GM23338 (cell line): ENCODE measurements at regions not wholly inside any gene's neighbourhood (a gene's known extent, or its start where the extent isn't known, plus 50 kb on each side); places are given as distances from the start of the nearest gene placed in this dataset.

Source experiments
- ATAC-seq: fragments of 200-7000 bp; cut with Tn5 transposase; 3 replicates; pipeline ENCODE4 v1.9.1; 2020
- DNase-seq: peaks from one replicate; pipeline ENCODE4 v3.0.0-alpha.2; 2015; ENCODE audit warnings: low spot score
- H2AFZ ChIP-seq: fragments of 200-600 bp; sonication (generic); 2 replicates; pipeline ENCODE4 v1.8.0; 2016; ENCODE audit warnings: antibody characterized with exemption, mild to moderate bottlenecking, moderate library complexity
- H3F3A ChIP-seq: fragments of 200-600 bp; sonication (generic); replicated peaks from 2 replicates; pipeline ENCODE4 v1.8.0; 2017; ENCODE audit warnings: antibody characterized with exemption, mixed run types, low read depth
- H3K27ac ChIP-seq: fragments of 200-600 bp; sonication (generic); 2 replicates; pipeline ENCODE4 v1.6.1; 2016; ENCODE audit warnings: low read depth
- H3K27me3 ChIP-seq: fragments of 200-600 bp; sonication (generic); 2 replicates; pipeline ENCODE4 v1.8.0; 2016; ENCODE audit warnings: mild to moderate bottlenecking, mixed run types, moderate library complexity; ENCODE audit not compliant: insufficient read depth
- H3K36me3 ChIP-seq: fragments of 200-600 bp; sonication (generic); 2 replicates; pipeline ENCODE4 v1.8.0; 2016; ENCODE audit warnings: mild to moderate bottlenecking; ENCODE audit not compliant: insufficient read depth
- H3K4me1 ChIP-seq: fragments of 200-600 bp; sonication (generic); 2 replicates; pipeline ENCODE4 v1.8.0; 2016; ENCODE audit warnings: mild to moderate bottlenecking, moderate library complexity; ENCODE audit not compliant: insufficient read depth
- H3K4me2 ChIP-seq: fragments of 200-600 bp; sonication (generic); 2 replicates; pipeline ENCODE4 v1.7.1; 2017; ENCODE audit warnings: mixed run types
- H3K4me3 ChIP-seq: fragments of 200-600 bp; sonication (generic); 2 replicates; pipeline ENCODE4 v1.6.1; 2016; ENCODE audit warnings: mixed run types
- H3K79me2 ChIP-seq: fragments of 200-600 bp; sonication (generic); replicated peaks from 2 replicates; pipeline ENCODE4 v1.8.0; 2017; ENCODE audit warnings: mild to moderate bottlenecking; ENCODE audit not compliant: insufficient read depth
- H3K9me2 ChIP-seq: fragments of 200-600 bp; sonication (generic); 2 replicates; pipeline ENCODE4 v1.8.0; 2017; ENCODE audit not compliant: insufficient read depth
- H4K20me1 ChIP-seq: fragments of 200-600 bp; sonication (generic); replicated peaks from 2 replicates; pipeline ENCODE4 v1.8.0; 2017; ENCODE audit warnings: mild to moderate bottlenecking; ENCODE audit not compliant: insufficient read depth
- H3K27ac Mint-ChIP-seq: 2 replicates; pipeline ENCODE4 v1.8.0; 2020; ENCODE audit warnings: inconsistent platforms, mild to moderate bottlenecking, moderate library complexity, mixed read lengths
- H3K27me3 Mint-ChIP-seq: 3 replicates; pipeline ENCODE4 v1.8.0; 2022; ENCODE audit warnings: low read depth, mild to moderate bottlenecking, moderate library complexity, mixed read lengths, inconsistent platforms; ENCODE audit not compliant: insufficient read depth, poor library complexity
- H3K36me3 Mint-ChIP-seq: 3 replicates; pipeline ENCODE4 v1.8.0; 2021; ENCODE audit warnings: low read depth, mild to moderate bottlenecking, inconsistent platforms, moderate library complexity, mixed read lengths
- H3K4me1 Mint-ChIP-seq: 3 replicates; pipeline ENCODE4 v1.8.0; 2020; ENCODE audit warnings: mild to moderate bottlenecking, inconsistent platforms, mixed read lengths
- H3K4me3 Mint-ChIP-seq: 3 replicates; pipeline ENCODE4 v1.8.0; 2021; ENCODE audit warnings: moderate library complexity, mild to moderate bottlenecking, inconsistent platforms, mixed read lengths
- H3K9me3 Mint-ChIP-seq: 3 replicates; pipeline ENCODE4 v1.8.0; 2020; ENCODE audit warnings: moderate library complexity, mild to moderate bottlenecking, inconsistent platforms, mixed read lengths
- CREB1 ChIP-seq: fragments of 250-450 bp; sonication (Bioruptor Pico); IDR thresholded peaks from 2 replicates; pipeline ENCODE4 v1.5.0; 2020; ENCODE audit warnings: low read depth, mild to moderate bottlenecking, moderate library complexity
- EZH2 ChIP-seq: fragments of 200-600 bp; sonication (generic); IDR thresholded peaks from one replicate; pipeline ENCODE4 v1.8.0; 2017; ENCODE audit warnings: antibody characterized with exemption, mild to moderate bottlenecking, low read depth; ENCODE audit not compliant: unreplicated experiment
- EZH2phosphoT487 ChIP-seq: fragments of 200-600 bp; sonication (generic); IDR thresholded peaks from one replicate; pipeline ENCODE4 v1.8.1; 2018; ENCODE audit warnings: antibody characterized with exemption; ENCODE audit not compliant: unreplicated experiment
- STAT1 ChIP-seq: IDR thresholded peaks from one replicate; pipeline ENCODE4 v1.6.1; 2016; ENCODE audit warnings: antibody characterized with exemption; ENCODE audit not compliant: unreplicated experiment
- ZNF114 ChIP-seq: fragments of 250-450 bp; sonication (Bioruptor Pico); IDR thresholded peaks from 2 replicates; pipeline ENCODE4 v1.5.0; 2020; ENCODE audit warnings: mild to moderate bottlenecking, moderate library complexity
- TF ChIP-seq, protein P1 (sequence below), 2 experiments: fragments of 200-600 bp in 1 of 2; sonication (generic) in 1 of 2; conservative IDR thresholded peaks; 2 replicates each; pipeline versions ENCODE4 v1.5.1 to v1.6.1; 2016 to 2017; ENCODE audit warnings: antibody characterized with exemption in 2 of 2, low read depth in 2 of 2, mild to moderate bottlenecking in 2 of 2, moderate library complexity in 1 of 2
- TF ChIP-seq, protein P2 (sequence below): IDR thresholded peaks from one replicate; pipeline ENCODE4 v1.6.1; 2018; ENCODE audit warnings: antibody characterized with exemption; ENCODE audit not compliant: unreplicated experiment

DNA sequence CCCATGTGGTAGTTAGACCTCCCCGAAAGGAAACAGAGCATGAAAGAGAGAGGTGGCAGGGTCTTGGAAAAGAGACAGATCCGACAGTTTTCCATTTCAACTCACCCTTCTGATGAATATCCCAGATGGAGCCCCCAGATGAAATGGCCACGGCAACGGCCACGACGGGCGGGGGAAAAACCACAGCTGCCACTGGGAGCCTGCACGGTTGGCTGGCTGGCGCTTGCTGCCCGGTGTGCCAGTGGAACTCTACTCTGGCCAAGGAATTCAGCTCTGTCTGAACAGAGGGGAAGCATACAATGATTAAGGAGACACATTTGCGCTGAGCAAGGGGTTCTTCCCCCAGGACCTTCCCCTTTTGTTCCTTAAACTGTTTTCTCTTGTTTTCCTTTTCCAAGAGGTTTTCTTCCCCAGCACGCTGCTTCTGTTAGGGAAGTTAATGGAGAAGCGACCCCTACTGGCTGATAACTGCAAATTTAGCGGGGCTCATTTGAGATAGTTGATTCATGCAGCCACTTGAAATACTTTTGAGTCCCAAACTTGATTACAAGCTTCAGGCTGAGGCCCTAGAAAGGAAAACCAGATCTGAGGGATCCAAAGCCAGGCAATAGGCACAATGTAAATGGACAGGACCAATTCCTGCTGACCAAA, 1122.5 kb downstream of the NCAM2 start:
- Mint-ChIP-seq H3K4me1 (no peaks in the 10 kb centered on the region), H3K27ac (no peak overlapping the region), H3K36me3 (peaks cover 4% of the 10 kb centered on the region; the same call in 2 of the 3 replicates), H3K9me3 (peaks cover 9% of the 10 kb centered on the region), H3K4me3 (no peak overlapping the region), H3K27me3 (no peaks in the 10 kb centered on the region)
- Histone ChIP-seq H3K4me1 (no peaks in the 10 kb centered on the region), H3F3A (no peaks in the 10 kb centered on the region), H3K27me3 (no peaks in the 10 kb centered on the region), H3K79me2 (no peaks in the 10 kb centered on the region), H2AFZ (peak overlapping the region; percentile 67; the same call in 1 of the 2 replicates), H3K27ac (no peak overlapping the region), H4K20me1 (no peaks in the 10 kb centered on the region), H3K4me2 (no peak overlapping the region), H3K36me3 (no peaks in the 10 kb centered on the region), H3K4me3 (no peak overlapping the region), H3K9me2 (no peaks in the 10 kb centered on the region)
- DNase-seq (peak; percentile 85), ATAC-seq (peak; percentile 79)
- no peak for TF ChIP-seq STAT1
- TF ChIP-seq, protein P1, sequence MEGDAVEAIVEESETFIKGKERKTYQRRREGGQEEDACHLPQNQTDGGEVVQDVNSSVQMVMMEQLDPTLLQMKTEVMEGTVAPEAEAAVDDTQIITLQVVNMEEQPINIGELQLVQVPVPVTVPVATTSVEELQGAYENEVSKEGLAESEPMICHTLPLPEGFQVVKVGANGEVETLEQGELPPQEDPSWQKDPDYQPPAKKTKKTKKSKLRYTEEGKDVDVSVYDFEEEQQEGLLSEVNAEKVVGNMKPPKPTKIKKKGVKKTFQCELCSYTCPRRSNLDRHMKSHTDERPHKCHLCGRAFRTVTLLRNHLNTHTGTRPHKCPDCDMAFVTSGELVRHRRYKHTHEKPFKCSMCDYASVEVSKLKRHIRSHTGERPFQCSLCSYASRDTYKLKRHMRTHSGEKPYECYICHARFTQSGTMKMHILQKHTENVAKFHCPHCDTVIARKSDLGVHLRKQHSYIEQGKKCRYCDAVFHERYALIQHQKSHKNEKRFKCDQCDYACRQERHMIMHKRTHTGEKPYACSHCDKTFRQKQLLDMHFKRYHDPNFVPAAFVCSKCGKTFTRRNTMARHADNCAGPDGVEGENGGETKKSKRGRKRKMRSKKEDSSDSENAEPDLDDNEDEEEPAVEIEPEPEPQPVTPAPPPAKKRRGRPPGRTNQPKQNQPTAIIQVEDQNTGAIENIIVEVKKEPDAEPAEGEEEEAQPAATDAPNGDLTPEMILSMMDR (conservative IDR thresholded peaks at IDR 0.05; ENCODE audit: low read depth in 2 of 2), result peak; percentile 65 to 86

DNA sequence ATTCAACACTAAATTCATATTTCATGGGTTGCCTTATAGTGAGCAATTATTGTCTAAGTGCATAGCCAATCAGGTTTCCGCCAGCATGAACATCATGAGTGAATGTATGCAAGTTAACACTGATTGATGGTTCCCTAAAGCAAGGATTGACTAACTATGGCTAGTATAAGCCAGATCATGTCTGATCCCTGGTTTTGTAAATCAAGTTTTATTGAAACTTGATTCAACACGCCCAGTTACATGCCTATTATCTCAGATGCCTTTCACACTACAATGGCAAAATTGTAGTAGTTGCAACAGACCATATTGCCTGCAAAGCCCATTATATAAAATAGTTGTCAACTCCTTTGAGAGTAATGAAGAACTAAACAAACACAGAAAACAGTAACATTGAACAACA, 1127.4 kb downstream of the NCAM2 start:
- no peaks in the 10 kb centered on the region for H4K20me1 ChIP-seq
- ATAC-seq (no peak), DNase-seq (no peak)
- H3K4me1 Mint-ChIP-seq, result peaks cover 3% of the 10 kb centered on the region; the same call in 2 of the 3 replicates
- TF ChIP-seq EZH2phosphoT487 (no peak), CREB1 (CRISPR knock-in tag) (no peak), EZH2 (no peak), ZNF114 (CRISPR knock-in tag) (no peak), STAT1 (no peak)
- TF ChIP-seq, protein P2, sequence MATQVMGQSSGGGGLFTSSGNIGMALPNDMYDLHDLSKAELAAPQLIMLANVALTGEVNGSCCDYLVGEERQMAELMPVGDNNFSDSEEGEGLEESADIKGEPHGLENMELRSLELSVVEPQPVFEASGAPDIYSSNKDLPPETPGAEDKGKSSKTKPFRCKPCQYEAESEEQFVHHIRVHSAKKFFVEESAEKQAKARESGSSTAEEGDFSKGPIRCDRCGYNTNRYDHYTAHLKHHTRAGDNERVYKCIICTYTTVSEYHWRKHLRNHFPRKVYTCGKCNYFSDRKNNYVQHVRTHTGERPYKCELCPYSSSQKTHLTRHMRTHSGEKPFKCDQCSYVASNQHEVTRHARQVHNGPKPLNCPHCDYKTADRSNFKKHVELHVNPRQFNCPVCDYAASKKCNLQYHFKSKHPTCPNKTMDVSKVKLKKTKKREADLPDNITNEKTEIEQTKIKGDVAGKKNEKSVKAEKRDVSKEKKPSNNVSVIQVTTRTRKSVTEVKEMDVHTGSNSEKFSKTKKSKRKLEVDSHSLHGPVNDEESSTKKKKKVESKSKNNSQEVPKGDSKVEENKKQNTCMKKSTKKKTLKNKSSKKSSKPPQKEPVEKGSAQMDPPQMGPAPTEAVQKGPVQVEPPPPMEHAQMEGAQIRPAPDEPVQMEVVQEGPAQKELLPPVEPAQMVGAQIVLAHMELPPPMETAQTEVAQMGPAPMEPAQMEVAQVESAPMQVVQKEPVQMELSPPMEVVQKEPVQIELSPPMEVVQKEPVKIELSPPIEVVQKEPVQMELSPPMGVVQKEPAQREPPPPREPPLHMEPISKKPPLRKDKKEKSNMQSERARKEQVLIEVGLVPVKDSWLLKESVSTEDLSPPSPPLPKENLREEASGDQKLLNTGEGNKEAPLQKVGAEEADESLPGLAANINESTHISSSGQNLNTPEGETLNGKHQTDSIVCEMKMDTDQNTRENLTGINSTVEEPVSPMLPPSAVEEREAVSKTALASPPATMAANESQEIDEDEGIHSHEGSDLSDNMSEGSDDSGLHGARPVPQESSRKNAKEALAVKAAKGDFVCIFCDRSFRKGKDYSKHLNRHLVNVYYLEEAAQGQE, result no peak
- no peak overlapping the region for H3K27ac ChIP-seq
- H3K79me2 ChIP-seq, result no peaks in the 10 kb centered on the region
- H3K27ac Mint-ChIP-seq, result no peak overlapping the region
- H2AFZ ChIP-seq, result no peak overlapping the region
- H3K27me3 ChIP-seq, result no peaks in the 10 kb centered on the region
- H3K9me2 ChIP-seq, result no peaks in the 10 kb centered on the region
- H3K9me3 Mint-ChIP-seq, result peaks cover 9% of the 10 kb centered on the region
- H3K4me1 ChIP-seq, result peaks cover 10% of the 10 kb centered on the region; the same call in 1 of the 2 replicates
- H3K36me3 Mint-ChIP-seq, result peaks cover 4% of the 10 kb centered on the region; the same call in 2 of the 3 replicates
- no peaks in the 10 kb centered on the region for H3K36me3 ChIP-seq
- no peaks in the 10 kb centered on the region for H3F3A ChIP-seq
- no peak overlapping the region for H3K4me3 Mint-ChIP-seq
- no peak overlapping the region for H3K4me2 ChIP-seq
- H3K27me3 Mint-ChIP-seq, result no peaks in the 10 kb centered on the region
- no peak overlapping the region for H3K4me3 ChIP-seq
